Hepatocyte (in vitro differentiated cells): ENCODE measurements at regions not wholly inside any gene's neighbourhood (a gene's known extent, or its start where the extent isn't known, plus 50 kb on each side); places are given as distances from the start of the nearest gene placed in this dataset.

Experiments used
- EZH2 ChIP-seq: fragments of 200-600 bp; sonication (generic); IDR thresholded peaks from 2 replicates; pipeline ENCODE4 v1.6.1; 2016; ENCODE audit warnings: antibody characterized with exemption, mild to moderate bottlenecking, borderline replicate concordance
- EZH2phosphoT487 ChIP-seq: fragments of 200-600 bp; sonication (generic); IDR thresholded peaks from one replicate; pipeline ENCODE4 v1.6.1; 2018; ENCODE audit warnings: antibody characterized with exemption, mild to moderate bottlenecking, low read depth, moderate library complexity; ENCODE audit not compliant: unreplicated experiment, severe bottlenecking
- TF ChIP-seq, protein P1 (sequence below): fragments of 200-600 bp; sonication (generic); IDR thresholded peaks from 2 replicates; pipeline ENCODE4 v1.5.1; 2016; ENCODE audit warnings: antibody characterized with exemption, mild to moderate bottlenecking; ENCODE audit not compliant: poor library complexity

GRCh38 chr4:75308049-75308448 lies 206.2 kb downstream of the RCHY1 start:
- TF ChIP-seq, protein P1, sequence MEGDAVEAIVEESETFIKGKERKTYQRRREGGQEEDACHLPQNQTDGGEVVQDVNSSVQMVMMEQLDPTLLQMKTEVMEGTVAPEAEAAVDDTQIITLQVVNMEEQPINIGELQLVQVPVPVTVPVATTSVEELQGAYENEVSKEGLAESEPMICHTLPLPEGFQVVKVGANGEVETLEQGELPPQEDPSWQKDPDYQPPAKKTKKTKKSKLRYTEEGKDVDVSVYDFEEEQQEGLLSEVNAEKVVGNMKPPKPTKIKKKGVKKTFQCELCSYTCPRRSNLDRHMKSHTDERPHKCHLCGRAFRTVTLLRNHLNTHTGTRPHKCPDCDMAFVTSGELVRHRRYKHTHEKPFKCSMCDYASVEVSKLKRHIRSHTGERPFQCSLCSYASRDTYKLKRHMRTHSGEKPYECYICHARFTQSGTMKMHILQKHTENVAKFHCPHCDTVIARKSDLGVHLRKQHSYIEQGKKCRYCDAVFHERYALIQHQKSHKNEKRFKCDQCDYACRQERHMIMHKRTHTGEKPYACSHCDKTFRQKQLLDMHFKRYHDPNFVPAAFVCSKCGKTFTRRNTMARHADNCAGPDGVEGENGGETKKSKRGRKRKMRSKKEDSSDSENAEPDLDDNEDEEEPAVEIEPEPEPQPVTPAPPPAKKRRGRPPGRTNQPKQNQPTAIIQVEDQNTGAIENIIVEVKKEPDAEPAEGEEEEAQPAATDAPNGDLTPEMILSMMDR, result no peak
- TF ChIP-seq EZH2phosphoT487, result no peak
- TF ChIP-seq EZH2, result no peak
